Body of pancreas (tissue), 4 donors: ENCODE measurements at regions not wholly inside any gene's neighbourhood (a gene's known extent, or its start where the extent isn't known, plus 50 kb on each side); places are given as distances from the start of the nearest gene placed in this dataset.

Source experiments
- CTCF ChIP-seq, 7 experiments: fragments of 450-650 bp in 4 of 7; fragments of 200-600 bp in 3 of 7; sonication (generic) in 3 of 7; IDR thresholded peaks; one replicate each; pipeline ENCODE4 v1.5.1; 2016 to 2019; ENCODE audit warnings: antibody characterized with exemption in 7 of 7
- POLR2A ChIP-seq, 3 donors: fragments of 450-650 bp; IDR thresholded peaks; one replicate each; pipeline ENCODE4 v1.6.1; 2016; ENCODE audit warnings: antibody characterized with exemption in 3 of 3, mild to moderate bottlenecking in 2 of 3

GRCh38 chr4:84100071-84100470, 399.0 kb downstream of the NKX6-1 start:
- TF ChIP-seq CTCF (IDR thresholded peaks at IDR 0.05) (no peak), POLR2A (IDR thresholded peaks at IDR 0.05) (no peak)
